SK-N-SH (cell line): ENCODE measurements at regions not wholly inside any gene's neighbourhood (a gene's known extent, or its start where the extent isn't known, plus 50 kb on each side); places are given as distances from the start of the nearest gene placed in this dataset.

Source experiments
- EP300 ChIP-seq, 2 experiments: IDR thresholded peaks; 2 replicates each; pipeline versions ENCODE4 v1.4.0 to v1.6.1; 2012; ENCODE audit warnings: borderline replicate concordance in 1 of 2, low read depth in 1 of 2, low read length in 1 of 2
- FOXJ3 ChIP-seq: sonication (generic); formaldehyde crosslinking; IDR thresholded peaks from 2 replicates; pipeline ENCODE4 v1.5.1; 2020; ENCODE audit warnings: mild to moderate bottlenecking, missing genetic modification reagents
- POLR2AphosphoS5 ChIP-seq: IDR thresholded peaks from 2 replicates; pipeline ENCODE4 v1.6.1; 2012; ENCODE audit warnings: low read depth, low read length
- RAD21 ChIP-seq: IDR thresholded peaks from 2 replicates; pipeline ENCODE4 v1.6.1; 2012; ENCODE audit warnings: mild to moderate bottlenecking, low read length
- RXRA ChIP-seq: IDR thresholded peaks from 2 replicates; pipeline ENCODE4 v1.4.0; 2012; ENCODE audit warnings: low read depth, mild to moderate bottlenecking, borderline replicate concordance
- SIN3A ChIP-seq: IDR thresholded peaks from 2 replicates; pipeline ENCODE4 v1.6.1; 2012; ENCODE audit warnings: low read depth, mild to moderate bottlenecking, low read length, moderate library complexity, borderline replicate concordance
- SMC3 ChIP-seq: IDR thresholded peaks from 2 replicates; pipeline ENCODE4 v1.6.1; 2012; ENCODE audit warnings: low read depth, low read length, improper control_type of control experiment
- TCF12 ChIP-seq: IDR thresholded peaks from 2 replicates; pipeline ENCODE4 v1.4.0; 2012
- YY1 ChIP-seq: IDR thresholded peaks from 2 replicates; pipeline ENCODE4 v1.4.0; 2012; ENCODE audit warnings: low read depth, mild to moderate bottlenecking
- TF ChIP-seq, protein P1 (sequence below): fragments of 200-600 bp; sonication (generic); IDR thresholded peaks from 2 replicates; pipeline ENCODE4 v1.6.1; 2017; ENCODE audit warnings: antibody characterized with exemption, mild to moderate bottlenecking, moderate library complexity
- TF ChIP-seq, protein P2 (sequence below): IDR thresholded peaks from 2 replicates; pipeline ENCODE4 v1.4.0; 2012; ENCODE audit warnings: low read depth, borderline replicate concordance
- TF ChIP-seq, protein P3 (sequence below): IDR thresholded peaks from 2 replicates; pipeline ENCODE4 v1.4.0; 2012; ENCODE audit warnings: low read depth
- TF ChIP-seq, protein P4 (sequence below): IDR thresholded peaks from 2 replicates; pipeline ENCODE4 v1.6.1; 2012; ENCODE audit warnings: mild to moderate bottlenecking, low read depth, low read length, moderate library complexity

DNA sequence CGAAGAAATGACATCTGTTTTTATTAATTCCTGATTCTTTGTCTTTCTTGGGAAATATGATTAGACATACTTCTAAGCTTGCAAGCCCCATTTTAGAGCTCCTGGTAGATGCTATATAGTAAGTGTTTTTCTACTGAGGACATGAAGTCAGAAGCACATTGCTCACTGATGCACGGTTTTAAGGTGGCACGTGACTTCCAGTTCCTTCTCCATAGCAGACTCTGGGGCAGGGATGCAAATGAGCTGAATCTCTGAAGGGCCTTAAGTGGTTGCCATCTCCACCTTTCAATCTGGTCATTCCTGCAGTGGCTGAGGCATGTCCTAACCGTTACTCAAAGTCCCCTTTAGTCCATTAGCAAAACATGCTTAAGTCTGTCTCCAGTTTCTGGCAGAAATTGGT is 421.2 kb upstream of the HTR1E start:
- TF ChIP-seq, protein P1, sequence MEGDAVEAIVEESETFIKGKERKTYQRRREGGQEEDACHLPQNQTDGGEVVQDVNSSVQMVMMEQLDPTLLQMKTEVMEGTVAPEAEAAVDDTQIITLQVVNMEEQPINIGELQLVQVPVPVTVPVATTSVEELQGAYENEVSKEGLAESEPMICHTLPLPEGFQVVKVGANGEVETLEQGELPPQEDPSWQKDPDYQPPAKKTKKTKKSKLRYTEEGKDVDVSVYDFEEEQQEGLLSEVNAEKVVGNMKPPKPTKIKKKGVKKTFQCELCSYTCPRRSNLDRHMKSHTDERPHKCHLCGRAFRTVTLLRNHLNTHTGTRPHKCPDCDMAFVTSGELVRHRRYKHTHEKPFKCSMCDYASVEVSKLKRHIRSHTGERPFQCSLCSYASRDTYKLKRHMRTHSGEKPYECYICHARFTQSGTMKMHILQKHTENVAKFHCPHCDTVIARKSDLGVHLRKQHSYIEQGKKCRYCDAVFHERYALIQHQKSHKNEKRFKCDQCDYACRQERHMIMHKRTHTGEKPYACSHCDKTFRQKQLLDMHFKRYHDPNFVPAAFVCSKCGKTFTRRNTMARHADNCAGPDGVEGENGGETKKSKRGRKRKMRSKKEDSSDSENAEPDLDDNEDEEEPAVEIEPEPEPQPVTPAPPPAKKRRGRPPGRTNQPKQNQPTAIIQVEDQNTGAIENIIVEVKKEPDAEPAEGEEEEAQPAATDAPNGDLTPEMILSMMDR, result no peak
- no peak for TF ChIP-seq POLR2AphosphoS5
- no peak for TF ChIP-seq TCF12
- TF ChIP-seq FOXJ3, result no peak
- TF ChIP-seq RAD21, result no peak
- TF ChIP-seq, protein P2, sequence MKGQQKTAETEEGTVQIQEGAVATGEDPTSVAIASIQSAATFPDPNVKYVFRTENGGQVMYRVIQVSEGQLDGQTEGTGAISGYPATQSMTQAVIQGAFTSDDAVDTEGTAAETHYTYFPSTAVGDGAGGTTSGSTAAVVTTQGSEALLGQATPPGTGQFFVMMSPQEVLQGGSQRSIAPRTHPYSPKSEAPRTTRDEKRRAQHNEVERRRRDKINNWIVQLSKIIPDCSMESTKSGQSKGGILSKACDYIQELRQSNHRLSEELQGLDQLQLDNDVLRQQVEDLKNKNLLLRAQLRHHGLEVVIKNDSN, result no peak
- TF ChIP-seq, protein P3, sequence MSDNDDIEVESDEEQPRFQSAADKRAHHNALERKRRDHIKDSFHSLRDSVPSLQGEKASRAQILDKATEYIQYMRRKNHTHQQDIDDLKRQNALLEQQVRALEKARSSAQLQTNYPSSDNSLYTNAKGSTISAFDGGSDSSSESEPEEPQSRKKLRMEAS, result no peak
- no peak for TF ChIP-seq EP300 (IDR thresholded peaks at IDR 0.05; ENCODE audit: borderline replicate concordance in 1 of 2, low read depth in 1 of 2, low read length in 1 of 2)
- TF ChIP-seq, protein P4, sequence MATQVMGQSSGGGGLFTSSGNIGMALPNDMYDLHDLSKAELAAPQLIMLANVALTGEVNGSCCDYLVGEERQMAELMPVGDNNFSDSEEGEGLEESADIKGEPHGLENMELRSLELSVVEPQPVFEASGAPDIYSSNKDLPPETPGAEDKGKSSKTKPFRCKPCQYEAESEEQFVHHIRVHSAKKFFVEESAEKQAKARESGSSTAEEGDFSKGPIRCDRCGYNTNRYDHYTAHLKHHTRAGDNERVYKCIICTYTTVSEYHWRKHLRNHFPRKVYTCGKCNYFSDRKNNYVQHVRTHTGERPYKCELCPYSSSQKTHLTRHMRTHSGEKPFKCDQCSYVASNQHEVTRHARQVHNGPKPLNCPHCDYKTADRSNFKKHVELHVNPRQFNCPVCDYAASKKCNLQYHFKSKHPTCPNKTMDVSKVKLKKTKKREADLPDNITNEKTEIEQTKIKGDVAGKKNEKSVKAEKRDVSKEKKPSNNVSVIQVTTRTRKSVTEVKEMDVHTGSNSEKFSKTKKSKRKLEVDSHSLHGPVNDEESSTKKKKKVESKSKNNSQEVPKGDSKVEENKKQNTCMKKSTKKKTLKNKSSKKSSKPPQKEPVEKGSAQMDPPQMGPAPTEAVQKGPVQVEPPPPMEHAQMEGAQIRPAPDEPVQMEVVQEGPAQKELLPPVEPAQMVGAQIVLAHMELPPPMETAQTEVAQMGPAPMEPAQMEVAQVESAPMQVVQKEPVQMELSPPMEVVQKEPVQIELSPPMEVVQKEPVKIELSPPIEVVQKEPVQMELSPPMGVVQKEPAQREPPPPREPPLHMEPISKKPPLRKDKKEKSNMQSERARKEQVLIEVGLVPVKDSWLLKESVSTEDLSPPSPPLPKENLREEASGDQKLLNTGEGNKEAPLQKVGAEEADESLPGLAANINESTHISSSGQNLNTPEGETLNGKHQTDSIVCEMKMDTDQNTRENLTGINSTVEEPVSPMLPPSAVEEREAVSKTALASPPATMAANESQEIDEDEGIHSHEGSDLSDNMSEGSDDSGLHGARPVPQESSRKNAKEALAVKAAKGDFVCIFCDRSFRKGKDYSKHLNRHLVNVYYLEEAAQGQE, result no peak
- no peak for TF ChIP-seq SIN3A
- no peak for TF ChIP-seq SMC3
- TF ChIP-seq YY1, result no peak
- no peak for TF ChIP-seq RXRA
